OCI-LY7 (cell line): ENCODE measurements at regions not wholly inside any gene's neighbourhood (a gene's known extent, or its start where the extent isn't known, plus 50 kb on each side); places are given as distances from the start of the nearest gene placed in this dataset.

Experiments used
- EZH2phosphoT487 ChIP-seq: fragments of 200-600 bp; sonication (generic); IDR thresholded peaks from 2 replicates; pipeline ENCODE4 v1.6.1; 2018; ENCODE audit warnings: low read depth, borderline replicate concordance, mild to moderate bottlenecking, mixed run types, antibody characterized with exemption, low read length, moderate library complexity, mixed read lengths
- TF ChIP-seq, protein P1 (sequence below): fragments of 200-600 bp; sonication (generic); conservative IDR thresholded peaks from 2 replicates; pipeline ENCODE4 v1.5.1; 2014; ENCODE audit warnings: mild to moderate bottlenecking, antibody characterized with exemption, low read length, moderate library complexity, mixed read lengths

DNA sequence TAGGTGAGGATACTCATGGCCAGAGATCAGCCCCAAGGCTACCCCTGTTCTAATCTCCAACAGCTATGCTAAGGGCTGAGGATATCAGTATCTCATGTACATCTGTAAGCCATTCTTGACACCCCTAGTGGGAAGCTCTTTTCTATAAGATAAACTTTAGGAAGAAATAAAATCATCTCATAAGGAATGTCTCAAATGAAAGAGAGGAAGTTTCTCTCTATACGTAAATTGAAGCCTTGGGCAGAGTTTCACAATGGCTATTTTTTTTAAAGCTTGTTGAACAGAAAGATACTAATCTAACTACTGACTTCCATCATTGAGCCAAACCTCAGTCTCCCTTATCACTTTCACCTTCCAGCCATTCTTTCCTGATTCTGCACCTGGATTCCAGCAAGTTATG, 405.7 kb downstream of the PRR16 start:
- TF ChIP-seq, protein P1, sequence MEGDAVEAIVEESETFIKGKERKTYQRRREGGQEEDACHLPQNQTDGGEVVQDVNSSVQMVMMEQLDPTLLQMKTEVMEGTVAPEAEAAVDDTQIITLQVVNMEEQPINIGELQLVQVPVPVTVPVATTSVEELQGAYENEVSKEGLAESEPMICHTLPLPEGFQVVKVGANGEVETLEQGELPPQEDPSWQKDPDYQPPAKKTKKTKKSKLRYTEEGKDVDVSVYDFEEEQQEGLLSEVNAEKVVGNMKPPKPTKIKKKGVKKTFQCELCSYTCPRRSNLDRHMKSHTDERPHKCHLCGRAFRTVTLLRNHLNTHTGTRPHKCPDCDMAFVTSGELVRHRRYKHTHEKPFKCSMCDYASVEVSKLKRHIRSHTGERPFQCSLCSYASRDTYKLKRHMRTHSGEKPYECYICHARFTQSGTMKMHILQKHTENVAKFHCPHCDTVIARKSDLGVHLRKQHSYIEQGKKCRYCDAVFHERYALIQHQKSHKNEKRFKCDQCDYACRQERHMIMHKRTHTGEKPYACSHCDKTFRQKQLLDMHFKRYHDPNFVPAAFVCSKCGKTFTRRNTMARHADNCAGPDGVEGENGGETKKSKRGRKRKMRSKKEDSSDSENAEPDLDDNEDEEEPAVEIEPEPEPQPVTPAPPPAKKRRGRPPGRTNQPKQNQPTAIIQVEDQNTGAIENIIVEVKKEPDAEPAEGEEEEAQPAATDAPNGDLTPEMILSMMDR, result no peak
- TF ChIP-seq EZH2phosphoT487, result no peak
